Keratinocyte (primary cell): ENCODE measurements at regions not wholly inside any gene's neighbourhood (a gene's known extent, or its start where the extent isn't known, plus 50 kb on each side); places are given as distances from the start of the nearest gene placed in this dataset.

Experiments used
- DNase-seq: peaks from one replicate; pipeline ENCODE4 v3.0.0-alpha.2; 2011; ENCODE audit warnings: low read depth, missing footprints, low spot score
- FAIRE-seq: peaks from 2 replicates; lab custom pipeline; 2011; peaks lifted over from hg19 to GRCh38; lab: Jason Lieb, UNC
- H2AFZ ChIP-seq: 2 replicates; pipeline ENCODE4 v1.6.0; 2012; ENCODE audit warnings: low read length, control low read depth, inconsistent platforms; ENCODE audit not compliant: control insufficient read depth
- H3K27ac ChIP-seq: 2 replicates; pipeline ENCODE4 v1.5.1; 2011; ENCODE audit warnings: low read length; ENCODE audit not compliant: control insufficient read depth, insufficient read depth
- H3K27me3 ChIP-seq: 3 replicates; pipeline ENCODE4 v1.6.0; 2011; ENCODE audit warnings: low read length; ENCODE audit not compliant: control insufficient read depth, insufficient read depth; ENCODE audit errors: extremely low read depth
- H3K36me3 ChIP-seq, 2 experiments: 2 replicates in 1 of 2; 3 replicates in 1 of 2; pipeline ENCODE4 v1.5.1; 2011; ENCODE audit warnings: low read length in 2 of 2, mild to moderate bottlenecking in 1 of 2; ENCODE audit not compliant: control insufficient read depth in 2 of 2, insufficient read depth in 2 of 2; ENCODE audit errors: extremely low read depth in 1 of 2
- H3K4me1 ChIP-seq: 3 replicates; pipeline ENCODE4 v1.5.1; 2011; ENCODE audit warnings: low read length; ENCODE audit not compliant: control insufficient read depth, insufficient read depth; ENCODE audit errors: extremely low read depth
- H3K4me2 ChIP-seq: 3 replicates; pipeline ENCODE4 v1.6.0; 2011; ENCODE audit warnings: low read depth, low read length; ENCODE audit not compliant: control insufficient read depth, insufficient read depth; ENCODE audit errors: extremely low read depth
- H3K4me3 ChIP-seq, 3 experiments: fragments of 200-600 bp in 1 of 3; sonication (generic) in 1 of 3; 2 replicates in 2 of 3; 3 replicates in 1 of 3; pipeline ENCODE4 v1.5.1; 2011 to 2016; ENCODE audit warnings: low read length in 3 of 3, mild to moderate bottlenecking in 3 of 3, control low read depth in 2 of 3, inconsistent platforms in 1 of 3, low read depth in 1 of 3, mixed read lengths in 1 of 3, mixed run types in 1 of 3, moderate library complexity in 1 of 3; ENCODE audit not compliant: control insufficient read depth in 2 of 3, insufficient read depth in 2 of 3; ENCODE audit errors: extremely low read depth in 1 of 3
- H3K79me2 ChIP-seq: 2 replicates; pipeline ENCODE4 v1.6.0; 2012; ENCODE audit warnings: low read length; ENCODE audit not compliant: control insufficient read depth, insufficient read depth
- H3K9ac ChIP-seq: 3 replicates; pipeline ENCODE4 v1.6.0; 2011; ENCODE audit warnings: low read length; ENCODE audit not compliant: control insufficient read depth, insufficient read depth; ENCODE audit errors: extremely low read depth
- H3K9me1 ChIP-seq: 3 replicates; pipeline ENCODE4 v1.6.0; 2011; ENCODE audit warnings: low read length; ENCODE audit not compliant: control insufficient read depth, insufficient read depth; ENCODE audit errors: extremely low read depth
- H3K9me3 ChIP-seq: 2 replicates; pipeline ENCODE4 v1.5.1; 2012; ENCODE audit warnings: low read depth, low read length; ENCODE audit not compliant: control insufficient read depth
- H4K20me1 ChIP-seq: 3 replicates; pipeline ENCODE4 v1.6.0; 2011; ENCODE audit warnings: low read length; ENCODE audit not compliant: control insufficient read depth, insufficient read depth; ENCODE audit errors: extremely low read depth
- EZH2 ChIP-seq: IDR thresholded peaks from one replicate; pipeline ENCODE4 v1.6.1; 2012; ENCODE audit warnings: inconsistent platforms, mild to moderate bottlenecking, low read length, moderate library complexity
- dilution Hi-C: fragments of 300-500 bp; cut with MboI; formaldehyde crosslinking; loops from one replicate; pipeline ENCODE4 v1.7.0; 2020; ENCODE audit warnings: low sequenced_read_pairs; ENCODE audit not compliant: extremely low pct_ligation_motif_present
- TF ChIP-seq, protein P1 (sequence below), 3 experiments: IDR thresholded peaks in 1 of 3; conservative IDR thresholded peaks in 1 of 3; optimal IDR thresholded peaks in 1 of 3; 2 replicates in 2 of 3; 3 replicates in 1 of 3; pipeline versions ENCODE3 to v1.5.1; 2011; ENCODE audit warnings: low read length in 3 of 3, mild to moderate bottlenecking in 3 of 3, moderate library complexity in 2 of 3, control low read depth in 1 of 3, inconsistent platforms in 1 of 3; ENCODE audit not compliant: insufficient read depth in 2 of 3; ENCODE audit errors: extremely low read depth in 1 of 3

DNA sequence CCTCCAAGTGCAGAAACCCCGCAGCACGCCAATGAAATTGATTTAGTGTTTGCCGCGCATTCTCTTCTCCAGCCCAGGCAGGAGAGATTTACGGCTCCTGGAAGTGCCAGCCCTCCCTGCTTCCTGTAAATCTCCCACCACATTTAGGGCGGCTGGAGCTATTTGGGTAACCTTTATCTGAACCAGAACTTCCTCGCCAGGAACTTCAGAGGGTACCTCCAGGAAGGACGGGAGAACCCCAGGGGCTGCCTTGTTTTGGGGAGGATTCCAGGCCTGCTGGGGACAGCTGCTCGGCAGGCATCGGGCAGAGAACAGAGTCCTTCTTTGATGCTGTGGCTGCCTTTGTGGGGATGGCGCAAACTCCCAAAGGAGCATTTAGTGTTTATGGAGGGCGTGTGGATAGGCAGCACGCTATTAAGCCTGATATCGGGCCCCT, 122.0 kb upstream of the MYCN start:
- DNase-seq (no peak), FAIRE-seq (no peak)
- TF ChIP-seq, protein P1, sequence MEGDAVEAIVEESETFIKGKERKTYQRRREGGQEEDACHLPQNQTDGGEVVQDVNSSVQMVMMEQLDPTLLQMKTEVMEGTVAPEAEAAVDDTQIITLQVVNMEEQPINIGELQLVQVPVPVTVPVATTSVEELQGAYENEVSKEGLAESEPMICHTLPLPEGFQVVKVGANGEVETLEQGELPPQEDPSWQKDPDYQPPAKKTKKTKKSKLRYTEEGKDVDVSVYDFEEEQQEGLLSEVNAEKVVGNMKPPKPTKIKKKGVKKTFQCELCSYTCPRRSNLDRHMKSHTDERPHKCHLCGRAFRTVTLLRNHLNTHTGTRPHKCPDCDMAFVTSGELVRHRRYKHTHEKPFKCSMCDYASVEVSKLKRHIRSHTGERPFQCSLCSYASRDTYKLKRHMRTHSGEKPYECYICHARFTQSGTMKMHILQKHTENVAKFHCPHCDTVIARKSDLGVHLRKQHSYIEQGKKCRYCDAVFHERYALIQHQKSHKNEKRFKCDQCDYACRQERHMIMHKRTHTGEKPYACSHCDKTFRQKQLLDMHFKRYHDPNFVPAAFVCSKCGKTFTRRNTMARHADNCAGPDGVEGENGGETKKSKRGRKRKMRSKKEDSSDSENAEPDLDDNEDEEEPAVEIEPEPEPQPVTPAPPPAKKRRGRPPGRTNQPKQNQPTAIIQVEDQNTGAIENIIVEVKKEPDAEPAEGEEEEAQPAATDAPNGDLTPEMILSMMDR (optimal IDR thresholded peaks at IDR 0.05 in 1 of 3, IDR thresholded peaks at IDR 0.05 in 1 of 3, conservative IDR thresholded peaks at IDR 0.05 in 1 of 3; ENCODE audit: extremely low read depth in 1 of 3, insufficient read depth in 2 of 3, low read length in 3 of 3), result no peak
- TF ChIP-seq EZH2, result no peak
- Histone ChIP-seq H3K27me3 (no peaks in the 10 kb centered on the region), H3K4me2 (no peak overlapping the region), H3K4me1 (no peaks in the 10 kb centered on the region), H4K20me1 (no peaks in the 10 kb centered on the region), H3K27ac (no peak overlapping the region), H3K36me3 (no peaks in the 10 kb centered on the region), H2AFZ (no peak overlapping the region), H3K9me3 (no peaks in the 10 kb centered on the region), H3K9ac (no peak overlapping the region), H3K9me1 (no peaks in the 10 kb centered on the region), H3K4me3 (no peak overlapping the region), H3K79me2 (no peaks in the 10 kb centered on the region)
- dilution Hi-C loops, result no loop called here

DNA sequence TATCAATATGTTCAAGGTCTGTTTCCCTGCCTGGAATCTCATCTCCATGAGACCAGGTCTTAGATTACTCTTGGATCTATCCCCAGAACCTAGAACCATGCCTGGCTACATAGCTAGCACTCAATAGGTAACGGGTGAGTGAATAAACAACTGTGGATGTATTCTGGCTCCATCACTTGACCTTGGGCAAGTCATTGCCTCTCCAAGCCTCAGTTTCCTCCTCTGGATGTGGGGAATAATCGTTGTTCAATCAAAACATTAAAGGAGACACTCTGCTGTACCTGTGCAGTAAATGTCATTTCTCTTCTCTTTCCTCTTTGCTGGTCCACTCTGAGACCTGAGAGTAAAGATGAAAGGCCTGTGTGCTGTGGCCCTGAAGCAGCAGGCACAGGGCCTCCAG, 121.5 kb upstream of the MYCN start:
- H3K79me2 ChIP-seq, result no peaks in the 10 kb centered on the region
- H4K20me1 ChIP-seq, result no peaks in the 10 kb centered on the region
- H2AFZ ChIP-seq, result no peak overlapping the region
- no peak overlapping the region for H3K9ac ChIP-seq
- no peak overlapping the region for H3K27ac ChIP-seq
- TF ChIP-seq, protein P1 (optimal IDR thresholded peaks at IDR 0.05 in 1 of 3, IDR thresholded peaks at IDR 0.05 in 1 of 3, conservative IDR thresholded peaks at IDR 0.05 in 1 of 3; ENCODE audit: extremely low read depth in 1 of 3, insufficient read depth in 2 of 3, low read length in 3 of 3), result no peak
- no peak for TF ChIP-seq EZH2
- no peaks in the 10 kb centered on the region for H3K9me3 ChIP-seq
- H3K27me3 ChIP-seq, result no peaks in the 10 kb centered on the region
- H3K4me3 ChIP-seq, result no peak overlapping the region
- H3K9me1 ChIP-seq, result no peaks in the 10 kb centered on the region
- dilution Hi-C loops, result no loop called here
- no peaks in the 10 kb centered on the region for H3K36me3 ChIP-seq
- DNase-seq (no peak), FAIRE-seq (no peak)
- no peak overlapping the region for H3K4me2 ChIP-seq
- no peaks in the 10 kb centered on the region for H3K4me1 ChIP-seq
